ENCODE measurements at regions not wholly inside any gene's neighbourhood (a gene's known extent, or its start where the extent isn't known, plus 50 kb on each side); places are given as distances from the start of the nearest gene placed in this dataset.

- no TSS peak for BruUV-seq (replicated peaks)
- in situ Hi-C loops (cut with MboI): no loop called here
- no peaks in the 10 kb centered on the region for H3K9me3 ChIP-seq (replicated peaks; ENCODE audit: control insufficient read depth, insufficient read depth, low read depth, low read length)
- ATAC-seq: no peak
- H3K79me2 ChIP-seq (ENCODE audit: control insufficient read depth, insufficient read depth, low read length): no peaks in the 10 kb centered on the region
- no peak overlapping the region for H3K9ac ChIP-seq (ENCODE audit: insufficient read depth in 1 of 2, low read depth in 2 of 2, low read length in 2 of 2)
- FAIRE-seq: no peak
- DNase-seq (ENCODE audit: extremely low read depth in 1 of 4, low spot score in 3 of 4): no peak
- ChIA-PET CTCF (ENCODE audit: low intra/inter-chr PET ratio) (no interaction called here), POLR2A (no interaction called here)
- no peaks in the 10 kb centered on the region for H4K20me1 ChIP-seq (replicated peaks; ENCODE audit: control insufficient read depth, insufficient read depth, low read length)
- H3K27me3 ChIP-seq (ENCODE audit: control insufficient read depth in 2 of 2, insufficient read depth in 2 of 2, low read length in 2 of 2): no peaks in the 10 kb centered on the region; a peak in 1 of 5 replicates
- H3K36me3 ChIP-seq (ENCODE audit: control insufficient read depth, insufficient read depth, low read length): no peaks in the 10 kb centered on the region
- H3K4me1 ChIP-seq (replicated peaks in 1 of 2; ENCODE audit: control insufficient read depth in 2 of 2, insufficient read depth in 2 of 2, low read length in 2 of 2): no peaks in the 10 kb centered on the region
- no peak overlapping the region for H3K27ac ChIP-seq (ENCODE audit: extremely low read depth, low read depth, low read length)
- no peak overlapping the region for H3K4me2 ChIP-seq (ENCODE audit: insufficient read depth, low read length)
- no peak overlapping the region for H3K4me3 ChIP-seq
- H3K9me1 ChIP-seq (ENCODE audit: control insufficient read depth, insufficient read depth, low read length): no peaks in the 10 kb centered on the region
- WGBS (ENCODE audit: insufficient coverage, low coverage, missing lambda C conversion rate): 0% methylated on average over 5 of the region's 5 CpGs
- no peak overlapping the region for H2AFZ ChIP-seq (ENCODE audit: low read depth, low read length)
- intact Hi-C loops (cut with micrococcal nuclease): no loop called here
- no peak for TF ChIP-seq THRAP3 (IDR thresholded peaks at IDR 0.05; ENCODE audit: borderline replicate concordance)
- TF ChIP-seq HNRNPL (IDR thresholded peaks at IDR 0.05; ENCODE audit: low read depth, low read length): no peak
- no peak for TF ChIP-seq ZNF197 (CRISPR knock-in tag; IDR thresholded peaks at IDR 0.05; ENCODE audit: low read depth)
- no peak for TF ChIP-seq TAF9B (IDR thresholded peaks at IDR 0.05; ENCODE audit: partially characterized antibody)
- no peak for TF ChIP-seq CBX1 (IDR thresholded peaks at IDR 0.05; ENCODE audit: low read depth)
- TF ChIP-seq RUNX1 (IDR thresholded peaks at IDR 0.05; ENCODE audit: low read depth): no peak
- TF ChIP-seq, protein P1, sequence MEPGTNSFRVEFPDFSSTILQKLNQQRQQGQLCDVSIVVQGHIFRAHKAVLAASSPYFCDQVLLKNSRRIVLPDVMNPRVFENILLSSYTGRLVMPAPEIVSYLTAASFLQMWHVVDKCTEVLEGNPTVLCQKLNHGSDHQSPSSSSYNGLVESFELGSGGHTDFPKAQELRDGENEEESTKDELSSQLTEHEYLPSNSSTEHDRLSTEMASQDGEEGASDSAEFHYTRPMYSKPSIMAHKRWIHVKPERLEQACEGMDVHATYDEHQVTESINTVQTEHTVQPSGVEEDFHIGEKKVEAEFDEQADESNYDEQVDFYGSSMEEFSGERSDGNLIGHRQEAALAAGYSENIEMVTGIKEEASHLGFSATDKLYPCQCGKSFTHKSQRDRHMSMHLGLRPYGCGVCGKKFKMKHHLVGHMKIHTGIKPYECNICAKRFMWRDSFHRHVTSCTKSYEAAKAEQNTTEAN (CRISPR knock-in tag; IDR thresholded peaks at IDR 0.05): no peak
- TF ChIP-seq ETV1 (tag; conservative IDR thresholded peaks at IDR 0.05; ENCODE audit: low read depth): no peak
- no peak for TF ChIP-seq CBFA2T3 (IDR thresholded peaks at IDR 0.05)
- no peak for TF ChIP-seq IFI16 (CRISPR knock-in tag; IDR thresholded peaks at IDR 0.05)
- no peak for TF ChIP-seq TRIM28 (IDR thresholded peaks at IDR 0.05)
- TF ChIP-seq ZFP36 (IDR thresholded peaks at IDR 0.05; ENCODE audit: low read depth, low read length, partially characterized antibody): no peak
- no peak for TF ChIP-seq KDM2B (CRISPR knock-in tag; IDR thresholded peaks at IDR 0.05)
- TF ChIP-seq, protein P2, sequence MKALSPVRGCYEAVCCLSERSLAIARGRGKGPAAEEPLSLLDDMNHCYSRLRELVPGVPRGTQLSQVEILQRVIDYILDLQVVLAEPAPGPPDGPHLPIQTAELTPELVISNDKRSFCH (CRISPR knock-in tag; IDR thresholded peaks at IDR 0.05): no peak
- TF ChIP-seq, protein P2 (tag; IDR thresholded peaks at IDR 0.05): no peak
- TF ChIP-seq, protein P3, sequence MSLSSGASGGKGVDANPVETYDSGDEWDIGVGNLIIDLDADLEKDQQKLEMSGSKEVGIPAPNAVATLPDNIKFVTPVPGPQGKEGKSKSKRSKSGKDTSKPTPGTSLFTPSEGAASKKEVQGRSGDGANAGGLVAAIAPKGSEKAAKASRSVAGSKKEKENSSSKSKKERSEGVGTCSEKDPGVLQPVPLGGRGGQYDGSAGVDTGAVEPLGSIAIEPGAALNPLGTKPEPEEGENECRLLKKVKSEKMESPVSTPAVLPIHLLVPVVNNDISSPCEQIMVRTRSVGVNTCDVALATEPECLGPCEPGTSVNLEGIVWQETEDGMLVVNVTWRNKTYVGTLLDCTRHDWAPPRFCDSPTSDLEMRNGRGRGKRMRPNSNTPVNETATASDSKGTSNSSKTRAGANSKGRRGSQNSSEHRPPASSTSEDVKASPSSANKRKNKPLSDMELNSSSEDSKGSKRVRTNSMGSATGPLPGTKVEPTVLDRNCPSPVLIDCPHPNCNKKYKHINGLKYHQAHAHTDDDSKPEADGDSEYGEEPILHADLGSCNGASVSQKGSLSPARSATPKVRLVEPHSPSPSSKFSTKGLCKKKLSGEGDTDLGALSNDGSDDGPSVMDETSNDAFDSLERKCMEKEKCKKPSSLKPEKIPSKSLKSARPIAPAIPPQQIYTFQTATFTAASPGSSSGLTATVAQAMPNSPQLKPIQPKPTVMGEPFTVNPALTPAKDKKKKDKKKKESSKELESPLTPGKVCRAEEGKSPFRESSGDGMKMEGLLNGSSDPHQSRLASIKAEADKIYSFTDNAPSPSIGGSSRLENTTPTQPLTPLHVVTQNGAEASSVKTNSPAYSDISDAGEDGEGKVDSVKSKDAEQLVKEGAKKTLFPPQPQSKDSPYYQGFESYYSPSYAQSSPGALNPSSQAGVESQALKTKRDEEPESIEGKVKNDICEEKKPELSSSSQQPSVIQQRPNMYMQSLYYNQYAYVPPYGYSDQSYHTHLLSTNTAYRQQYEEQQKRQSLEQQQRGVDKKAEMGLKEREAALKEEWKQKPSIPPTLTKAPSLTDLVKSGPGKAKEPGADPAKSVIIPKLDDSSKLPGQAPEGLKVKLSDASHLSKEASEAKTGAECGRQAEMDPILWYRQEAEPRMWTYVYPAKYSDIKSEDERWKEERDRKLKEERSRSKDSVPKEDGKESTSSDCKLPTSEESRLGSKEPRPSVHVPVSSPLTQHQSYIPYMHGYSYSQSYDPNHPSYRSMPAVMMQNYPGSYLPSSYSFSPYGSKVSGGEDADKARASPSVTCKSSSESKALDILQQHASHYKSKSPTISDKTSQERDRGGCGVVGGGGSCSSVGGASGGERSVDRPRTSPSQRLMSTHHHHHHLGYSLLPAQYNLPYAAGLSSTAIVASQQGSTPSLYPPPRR (CRISPR knock-in tag; IDR thresholded peaks at IDR 0.05; ENCODE audit: borderline replicate concordance): no peak
- TF ChIP-seq STAT5A (IDR thresholded peaks at IDR 0.05; ENCODE audit: borderline replicate concordance, low read length): no peak
- TF ChIP-seq ZBTB12 (CRISPR knock-in tag; IDR thresholded peaks at IDR 0.05): no peak
Observed at GRCh38 chr11:131303611-131304119, 66.8 kb upstream of the NTM start.

All from K562 (cell line).